ENCODE measurements at regions not wholly inside any gene's neighbourhood (a gene's known extent, or its start where the extent isn't known, plus 50 kb on each side); places are given as distances from the start of the nearest gene placed in this dataset.

DNA sequence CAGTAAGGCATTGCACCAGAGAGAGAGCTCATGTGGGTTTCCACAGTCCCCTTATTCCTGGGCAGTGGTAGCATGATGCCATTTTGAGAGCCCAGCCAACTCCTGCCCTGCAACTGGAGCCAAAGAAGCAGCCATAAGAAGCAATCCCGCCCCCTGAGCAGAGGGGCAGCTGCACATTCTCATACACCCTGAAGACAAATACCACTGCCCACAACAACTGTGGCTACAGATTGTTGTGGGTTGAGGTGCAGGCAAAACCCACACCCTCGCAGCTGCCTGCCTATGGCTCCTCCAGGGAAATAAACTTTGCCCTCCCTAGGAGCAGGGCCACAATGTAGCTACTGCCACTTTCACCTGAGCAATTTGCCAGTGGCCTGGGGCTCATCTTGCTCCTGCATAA lies 219.4 kb upstream of the NRXN1 start:
- TF ChIP-seq POLR2AphosphoS5 (IDR thresholded peaks at IDR 0.05) (no peak), POLR2A (IDR thresholded peaks at IDR 0.05) (no peak), EP300 (IDR thresholded peaks at IDR 0.05) (no peak)
- TF ChIP-seq, protein P1, sequence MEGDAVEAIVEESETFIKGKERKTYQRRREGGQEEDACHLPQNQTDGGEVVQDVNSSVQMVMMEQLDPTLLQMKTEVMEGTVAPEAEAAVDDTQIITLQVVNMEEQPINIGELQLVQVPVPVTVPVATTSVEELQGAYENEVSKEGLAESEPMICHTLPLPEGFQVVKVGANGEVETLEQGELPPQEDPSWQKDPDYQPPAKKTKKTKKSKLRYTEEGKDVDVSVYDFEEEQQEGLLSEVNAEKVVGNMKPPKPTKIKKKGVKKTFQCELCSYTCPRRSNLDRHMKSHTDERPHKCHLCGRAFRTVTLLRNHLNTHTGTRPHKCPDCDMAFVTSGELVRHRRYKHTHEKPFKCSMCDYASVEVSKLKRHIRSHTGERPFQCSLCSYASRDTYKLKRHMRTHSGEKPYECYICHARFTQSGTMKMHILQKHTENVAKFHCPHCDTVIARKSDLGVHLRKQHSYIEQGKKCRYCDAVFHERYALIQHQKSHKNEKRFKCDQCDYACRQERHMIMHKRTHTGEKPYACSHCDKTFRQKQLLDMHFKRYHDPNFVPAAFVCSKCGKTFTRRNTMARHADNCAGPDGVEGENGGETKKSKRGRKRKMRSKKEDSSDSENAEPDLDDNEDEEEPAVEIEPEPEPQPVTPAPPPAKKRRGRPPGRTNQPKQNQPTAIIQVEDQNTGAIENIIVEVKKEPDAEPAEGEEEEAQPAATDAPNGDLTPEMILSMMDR (IDR thresholded peaks at IDR 0.05) = no peak
